ENCODE measurements at regions not wholly inside any gene's neighbourhood (a gene's known extent, or its start where the extent isn't known, plus 50 kb on each side); places are given as distances from the start of the nearest gene placed in this dataset.

DNA sequence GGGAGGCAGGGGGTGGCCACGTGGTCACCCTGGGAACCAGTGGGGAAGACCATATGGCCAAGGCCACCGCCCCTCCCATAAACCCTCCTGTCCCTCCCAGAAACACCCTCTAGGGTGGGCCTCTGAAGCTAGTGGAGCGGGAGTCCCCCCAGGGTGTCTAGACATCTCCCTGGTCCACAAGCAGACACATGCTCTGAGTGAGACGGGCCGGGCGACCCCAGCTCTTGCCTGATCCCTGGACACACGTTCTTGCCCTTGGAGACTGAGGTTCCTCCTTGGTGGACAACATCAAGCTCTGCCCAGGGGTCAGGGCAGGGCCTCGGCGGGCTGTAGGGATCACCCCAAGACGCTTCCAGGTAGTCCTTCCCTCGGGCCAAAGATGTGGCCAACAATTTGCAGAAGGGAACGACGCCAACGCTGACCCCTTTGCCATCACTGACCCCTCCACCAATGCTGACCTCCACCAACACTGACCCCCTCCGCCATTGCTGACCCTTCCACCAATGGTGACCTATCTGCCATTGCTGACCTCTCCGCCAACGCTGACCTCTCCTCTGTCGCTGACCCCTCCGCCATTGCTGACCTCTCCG, 57.1 kb downstream of the FOXL3 start:
- Histone ChIP-seq H3K4me3 (ENCODE audit: low read depth in 1 of 3, low read length in 3 of 3) (no peak overlapping the region), H3K27me3 (ENCODE audit: control insufficient read depth in 3 of 3, insufficient read depth in 3 of 3, low read length in 3 of 3) (no peaks in the 10 kb centered on the region), H3K27ac (ENCODE audit: low read depth in 1 of 3, low read length in 2 of 3) (no peak overlapping the region), H3K9me3 (ENCODE audit: control insufficient read depth in 2 of 2, insufficient read depth in 1 of 2, low read depth in 1 of 2, low read length in 1 of 2) (peaks cover 0 to 14% of the 10 kb centered on the region in 2 donors), H3K36me3 (ENCODE audit: control insufficient read depth in 3 of 3, insufficient read depth in 2 of 3, low read depth in 1 of 3, low read length in 3 of 3) (no peaks in the 10 kb centered on the region), H3K4me1 (ENCODE audit: control insufficient read depth in 3 of 3, insufficient read depth in 2 of 3, low read depth in 1 of 3, low read length in 2 of 3) (peaks cover 0 to 21% (median 2%) of the 10 kb centered on the region in 3 donors)
- FAIRE-seq (no peak), DNase-seq (no peak)
- WGBS, 3 donors, result 92 to 98% (median 97%) methylated on average over 19 to 20 of the region's 20 CpGs

DNA sequence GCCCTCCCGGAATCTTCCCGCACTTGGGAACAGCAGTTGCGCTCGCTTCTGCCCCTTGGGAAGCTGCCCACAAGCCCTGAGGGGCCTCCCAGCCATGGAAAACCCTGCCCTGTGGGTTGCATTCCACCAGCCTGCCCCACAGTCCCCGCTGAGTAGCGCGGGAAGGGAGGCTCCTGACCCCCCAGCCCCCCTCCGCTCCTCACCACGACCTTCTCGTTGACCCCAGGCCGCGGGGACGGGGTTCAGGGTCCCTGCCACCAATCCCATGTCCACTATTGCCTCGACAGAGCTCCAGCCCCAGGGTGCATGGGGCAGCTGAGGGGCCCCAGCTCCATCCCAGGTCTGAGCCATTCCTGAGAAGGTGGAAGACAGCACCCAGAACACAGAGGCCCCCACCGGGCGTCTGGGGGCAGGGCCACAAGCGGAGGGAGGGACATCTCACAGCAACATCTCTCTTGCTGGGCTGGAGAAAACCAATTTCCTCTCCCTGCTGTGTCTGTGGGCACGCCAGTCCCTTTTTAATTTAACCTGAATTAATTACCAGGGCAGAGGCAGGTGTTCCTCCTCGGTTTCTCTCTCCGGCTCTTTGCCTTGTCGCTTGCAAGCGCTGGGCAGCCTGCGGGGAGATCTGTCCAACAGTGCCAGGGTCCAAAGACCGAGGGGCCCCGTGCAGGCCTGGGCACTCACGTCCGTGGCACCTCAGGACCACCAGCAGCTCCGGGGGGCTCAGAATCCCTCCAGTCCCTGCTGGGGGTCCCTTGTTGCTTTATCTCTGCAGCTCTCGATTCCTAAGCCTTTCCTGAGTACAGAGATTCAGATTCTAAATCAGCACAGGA, 57.9 kb downstream of the FOXL3 start:
- no peaks in the 10 kb centered on the region for H3K27me3 ChIP-seq (ENCODE audit: control insufficient read depth in 3 of 3, insufficient read depth in 3 of 3, low read length in 3 of 3)
- peaks cover 0 to 14% of the 10 kb centered on the region in 2 donors for H3K9me3 ChIP-seq (ENCODE audit: control insufficient read depth in 2 of 2, insufficient read depth in 1 of 2, low read depth in 1 of 2, low read length in 1 of 2)
- WGBS, 3 donors, result 48 to 88% (median 57%) methylated on average over 29 of the region's 29 CpGs
- peaks cover 0 to 14% (median 0%) of the 10 kb centered on the region in 3 donors for H3K4me1 ChIP-seq (ENCODE audit: control insufficient read depth in 3 of 3, insufficient read depth in 2 of 3, low read depth in 1 of 3, low read length in 2 of 3)
- H3K36me3 ChIP-seq (ENCODE audit: control insufficient read depth in 3 of 3, insufficient read depth in 2 of 3, low read depth in 1 of 3, low read length in 3 of 3), result no peaks in the 10 kb centered on the region
- no peak overlapping the region for H3K4me3 ChIP-seq (ENCODE audit: low read depth in 1 of 3, low read length in 3 of 3)
- FAIRE-seq (no peak), DNase-seq (no peak)
- no peak overlapping the region for H3K27ac ChIP-seq (ENCODE audit: low read depth in 1 of 3, low read length in 2 of 3)

DNA sequence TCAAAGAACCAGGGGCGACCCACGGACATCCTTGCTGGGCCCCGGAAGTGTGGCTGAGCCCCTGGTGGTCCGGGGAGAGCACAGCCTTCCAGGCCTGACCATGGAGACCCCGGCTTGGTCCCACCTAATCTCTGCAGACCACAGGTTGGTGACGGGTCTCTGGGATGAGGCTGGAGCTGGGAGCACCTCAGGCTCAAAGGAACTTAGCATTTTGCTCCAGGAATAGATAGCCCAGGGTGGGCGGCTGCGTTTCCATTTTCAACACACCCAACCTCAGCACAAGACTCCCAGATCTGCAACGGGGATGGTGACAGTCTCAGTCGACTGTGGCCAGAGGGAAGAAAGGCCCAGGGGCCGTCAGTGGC, 58.5 kb downstream of the FOXL3 start:
- Histone ChIP-seq H3K36me3 (ENCODE audit: control insufficient read depth in 3 of 3, insufficient read depth in 2 of 3, low read depth in 1 of 3, low read length in 3 of 3) (no peaks in the 10 kb centered on the region), H3K4me1 (ENCODE audit: control insufficient read depth in 3 of 3, insufficient read depth in 2 of 3, low read depth in 1 of 3, low read length in 2 of 3) (peaks cover 0 to 8% (median 0%) of the 10 kb centered on the region in 3 donors), H3K27ac (ENCODE audit: low read depth in 1 of 3, low read length in 2 of 3) (no peak overlapping the region), H3K9me3 (ENCODE audit: control insufficient read depth in 2 of 2, insufficient read depth in 1 of 2, low read depth in 1 of 2, low read length in 1 of 2) (peaks cover 0 to 14% of the 10 kb centered on the region in 2 donors), H3K27me3 (ENCODE audit: control insufficient read depth in 3 of 3, insufficient read depth in 3 of 3, low read length in 3 of 3) (no peaks in the 10 kb centered on the region), H3K4me3 (ENCODE audit: low read depth in 1 of 3, low read length in 3 of 3) (no peak overlapping the region)
- FAIRE-seq (no peak), DNase-seq (no peak)
- WGBS, 3 donors, result 34 to 82% (median 57%) methylated on average over 11 of the region's 11 CpGs

DNA sequence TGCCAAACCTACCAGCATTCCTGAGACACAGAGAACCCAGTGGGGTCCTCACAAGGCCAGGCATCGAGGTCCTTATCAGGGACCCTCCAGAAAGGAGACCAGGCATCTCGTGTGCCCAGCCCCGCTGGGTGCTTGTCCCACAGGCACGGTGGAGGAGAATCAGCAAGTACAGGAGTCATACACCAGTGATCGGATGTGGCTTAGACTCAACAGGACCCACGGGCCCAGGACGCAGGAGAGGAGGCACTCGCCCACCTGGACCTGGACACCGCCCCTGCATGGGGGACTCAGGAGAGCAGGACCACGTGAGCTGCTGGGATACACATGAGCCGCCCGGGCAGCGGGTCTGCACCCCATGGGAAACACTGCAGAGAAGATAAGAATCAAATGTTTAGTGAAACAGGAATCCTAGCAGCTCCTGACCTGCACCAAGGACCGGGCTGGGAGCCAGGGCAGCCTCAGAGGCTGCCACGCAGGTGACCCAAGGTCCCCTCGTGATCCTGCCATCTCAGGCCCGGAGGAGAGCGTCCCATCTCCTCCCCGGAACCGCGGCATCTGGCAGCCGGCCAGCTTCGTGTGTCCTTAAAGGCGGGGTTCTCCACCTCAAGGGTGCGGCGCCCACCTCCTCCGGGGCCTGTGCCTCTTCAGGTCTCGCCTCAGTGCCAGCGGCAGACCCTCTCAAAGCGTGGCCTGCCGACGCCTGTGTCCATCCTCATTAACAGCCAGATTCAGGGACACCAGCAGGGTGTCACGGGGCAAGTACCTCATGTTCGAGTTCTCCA, 59.2 kb downstream of the FOXL3 start:
- H3K27ac ChIP-seq (ENCODE audit: low read depth in 1 of 3, low read length in 2 of 3), result no peak overlapping the region
- peaks cover 0 to 14% of the 10 kb centered on the region in 2 donors for H3K9me3 ChIP-seq (ENCODE audit: control insufficient read depth in 2 of 2, insufficient read depth in 1 of 2, low read depth in 1 of 2, low read length in 1 of 2)
- WGBS, 3 donors, result 35 to 68% (median 59%) methylated on average over 32 to 34 of the region's 34 CpGs
- no peak overlapping the region for H3K4me3 ChIP-seq (ENCODE audit: low read depth in 1 of 3, low read length in 3 of 3)
- H3K27me3 ChIP-seq (ENCODE audit: control insufficient read depth in 3 of 3, insufficient read depth in 3 of 3, low read length in 3 of 3), result no peaks in the 10 kb centered on the region
- FAIRE-seq (no peak), DNase-seq (peak in 1 of 2 donors; percentile 54)
- peaks cover 0 to under 1% (median 0%) of the 10 kb centered on the region in 3 donors for H3K4me1 ChIP-seq (ENCODE audit: control insufficient read depth in 3 of 3, insufficient read depth in 2 of 3, low read depth in 1 of 3, low read length in 2 of 3)
- no peaks in the 10 kb centered on the region for H3K36me3 ChIP-seq (ENCODE audit: control insufficient read depth in 3 of 3, insufficient read depth in 2 of 3, low read depth in 1 of 3, low read length in 3 of 3)

DNA sequence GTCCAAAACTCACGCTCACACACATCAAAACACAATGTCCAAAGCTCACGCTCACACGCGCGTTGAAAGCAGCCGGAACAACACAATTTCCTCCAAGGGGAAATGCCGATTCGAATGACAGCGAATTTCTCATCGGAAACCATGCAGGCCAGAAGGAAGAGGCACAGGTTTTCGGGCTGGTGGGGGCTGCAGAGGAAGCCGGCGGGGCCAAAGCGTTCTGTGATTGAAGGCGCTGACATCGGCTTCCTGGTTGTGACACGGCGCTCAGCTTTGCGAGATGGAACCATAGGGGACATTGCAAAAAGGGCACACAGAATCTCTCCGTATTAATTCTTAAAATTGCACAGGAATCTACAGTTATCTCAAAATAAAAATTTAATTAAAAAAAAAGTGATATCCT, 61.3 kb downstream of the FOXL3 start:
- H3K4me3 ChIP-seq (ENCODE audit: low read depth in 1 of 3, low read length in 3 of 3), result no peak overlapping the region
- FAIRE-seq (no peak), DNase-seq (no peak)
- 69 to 85% (median 70%) methylated on average over 20 of the region's 20 CpGs for WGBS, 3 donors
- no peaks in the 10 kb centered on the region for H3K9me3 ChIP-seq (ENCODE audit: control insufficient read depth in 2 of 2, insufficient read depth in 1 of 2, low read depth in 1 of 2, low read length in 1 of 2)
- no peaks in the 10 kb centered on the region for H3K4me1 ChIP-seq (ENCODE audit: control insufficient read depth in 3 of 3, insufficient read depth in 2 of 3, low read depth in 1 of 3, low read length in 2 of 3)
- no peaks in the 10 kb centered on the region for H3K36me3 ChIP-seq (ENCODE audit: control insufficient read depth in 3 of 3, insufficient read depth in 2 of 3, low read depth in 1 of 3, low read length in 3 of 3)
- H3K27me3 ChIP-seq (ENCODE audit: control insufficient read depth in 3 of 3, insufficient read depth in 3 of 3, low read length in 3 of 3), result no peaks in the 10 kb centered on the region
- no peak overlapping the region for H3K27ac ChIP-seq (ENCODE audit: low read depth in 1 of 3, low read length in 2 of 3)

DNA sequence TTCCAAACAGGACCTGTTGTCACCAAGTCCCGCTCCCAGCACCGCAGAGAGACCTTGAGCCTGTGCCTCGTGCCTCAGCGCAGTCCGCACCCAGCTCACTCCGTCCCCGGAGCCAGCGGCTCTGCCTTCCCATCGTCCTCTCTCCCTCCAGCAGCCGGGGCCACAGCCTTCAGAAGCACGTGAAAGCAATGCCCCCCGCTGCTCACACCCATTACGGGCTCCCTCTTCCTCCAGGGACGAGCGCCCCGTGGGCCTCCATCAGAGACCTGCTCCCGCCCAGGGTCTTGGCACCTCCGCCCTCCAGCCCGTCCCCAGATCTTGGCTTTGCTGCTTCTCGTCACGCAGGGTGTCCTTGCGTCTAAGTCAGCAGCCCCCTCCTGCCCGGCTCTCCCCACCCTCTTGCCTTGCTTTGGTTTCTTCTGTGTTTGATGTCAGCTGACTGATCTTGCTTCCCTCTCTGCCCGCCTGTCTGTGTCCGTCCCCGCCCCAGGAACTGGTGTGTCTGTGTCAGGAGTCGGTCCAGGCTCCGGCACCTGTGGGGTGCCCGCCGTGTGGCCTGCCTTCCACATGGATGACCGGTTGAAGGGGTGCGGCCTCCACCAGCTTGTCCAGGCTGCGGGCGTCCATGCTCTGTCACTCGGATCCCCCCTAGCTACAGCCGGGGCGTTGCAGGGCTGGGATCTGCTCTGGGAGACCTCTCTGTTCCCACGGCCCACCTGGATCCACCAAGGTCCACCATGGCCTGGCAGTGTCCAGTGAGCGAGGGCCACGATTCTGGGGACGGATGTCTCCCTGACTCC, 61.9 kb downstream of the FOXL3 start:
- H3K9me3 ChIP-seq (ENCODE audit: control insufficient read depth in 2 of 2, insufficient read depth in 1 of 2, low read depth in 1 of 2, low read length in 1 of 2), result no peaks in the 10 kb centered on the region
- H3K27ac ChIP-seq (ENCODE audit: low read depth in 1 of 3, low read length in 2 of 3), result no peak overlapping the region
- FAIRE-seq (no peak), DNase-seq (no peak)
- H3K36me3 ChIP-seq (ENCODE audit: control insufficient read depth in 3 of 3, insufficient read depth in 2 of 3, low read depth in 1 of 3, low read length in 3 of 3), result no peaks in the 10 kb centered on the region
- no peaks in the 10 kb centered on the region for H3K27me3 ChIP-seq (ENCODE audit: control insufficient read depth in 3 of 3, insufficient read depth in 3 of 3, low read length in 3 of 3)
- H3K4me1 ChIP-seq (ENCODE audit: control insufficient read depth in 3 of 3, insufficient read depth in 2 of 3, low read depth in 1 of 3, low read length in 2 of 3), result no peaks in the 10 kb centered on the region
- WGBS, 3 donors, result 73 to 81% (median 79%) methylated on average over 38 to 41 of the region's 41 CpGs
- H3K4me3 ChIP-seq (ENCODE audit: low read depth in 1 of 3, low read length in 3 of 3), result no peak overlapping the region

DNA sequence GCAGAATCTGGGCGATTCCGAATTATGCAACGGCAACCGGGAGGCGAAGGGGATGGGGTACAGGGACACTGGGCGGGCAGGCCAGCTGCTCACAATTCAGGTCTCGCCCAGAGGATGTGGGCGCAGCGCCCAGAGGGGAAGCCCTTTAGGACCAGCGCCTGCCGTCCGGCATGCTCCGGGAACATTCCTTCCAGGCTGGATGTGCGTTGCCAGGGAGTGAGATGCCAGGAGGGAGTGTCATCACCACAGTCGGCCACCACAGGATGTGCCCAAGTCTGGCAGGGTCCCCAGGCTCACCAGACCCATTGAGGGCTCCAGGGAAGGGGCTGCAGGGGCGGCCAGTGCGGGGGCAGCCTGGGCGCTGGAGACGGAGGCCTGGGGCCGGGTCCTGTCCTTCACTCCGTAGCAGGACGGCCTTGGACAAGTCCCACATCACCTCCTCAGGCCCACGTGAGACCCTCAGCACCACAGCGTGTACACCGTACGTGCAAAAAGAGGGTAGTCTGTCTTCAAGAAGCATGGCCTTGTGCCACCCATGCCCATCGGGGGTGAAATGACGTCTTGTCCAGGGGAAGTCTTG, 63.9 kb downstream of the FOXL3 start:
- Histone ChIP-seq H3K4me1 (ENCODE audit: control insufficient read depth in 3 of 3, insufficient read depth in 2 of 3, low read depth in 1 of 3, low read length in 2 of 3) (no peaks in the 10 kb centered on the region), H3K36me3 (ENCODE audit: control insufficient read depth in 3 of 3, insufficient read depth in 2 of 3, low read depth in 1 of 3, low read length in 3 of 3) (no peaks in the 10 kb centered on the region), H3K4me3 (ENCODE audit: low read depth in 1 of 3, low read length in 3 of 3) (no peak overlapping the region), H3K27ac (ENCODE audit: low read depth in 1 of 3, low read length in 2 of 3) (no peak overlapping the region), H3K27me3 (ENCODE audit: control insufficient read depth in 3 of 3, insufficient read depth in 3 of 3, low read length in 3 of 3) (peaks cover 0 to 2% (median 0%) of the 10 kb centered on the region in 3 donors), H3K9me3 (ENCODE audit: control insufficient read depth in 2 of 2, insufficient read depth in 1 of 2, low read depth in 1 of 2, low read length in 1 of 2) (peaks cover 0 to 9% of the 10 kb centered on the region in 2 donors)
- FAIRE-seq (no peak), DNase-seq (no peak)
- WGBS, 3 donors, result 87 to 94% (median 93%) methylated on average over 28 of the region's 28 CpGs

Measured in small intestine (tissue), 7 donors.